Hepatocyte (in vitro differentiated cells): ENCODE measurements at regions not wholly inside any gene's neighbourhood (a gene's known extent, or its start where the extent isn't known, plus 50 kb on each side); places are given as distances from the start of the nearest gene placed in this dataset.

Experiments used
- CTCF ChIP-seq: fragments of 200-600 bp; sonication (generic); IDR thresholded peaks from 2 replicates; pipeline ENCODE4 v1.5.1; 2016; ENCODE audit warnings: antibody characterized with exemption, mild to moderate bottlenecking; ENCODE audit not compliant: poor library complexity
- EZH2 ChIP-seq: fragments of 200-600 bp; sonication (generic); IDR thresholded peaks from 2 replicates; pipeline ENCODE4 v1.6.1; 2016; ENCODE audit warnings: antibody characterized with exemption, mild to moderate bottlenecking, borderline replicate concordance
- EZH2phosphoT487 ChIP-seq: fragments of 200-600 bp; sonication (generic); IDR thresholded peaks from one replicate; pipeline ENCODE4 v1.6.1; 2018; ENCODE audit warnings: antibody characterized with exemption, mild to moderate bottlenecking, low read depth, moderate library complexity; ENCODE audit not compliant: unreplicated experiment, severe bottlenecking

GRCh38 chr7:25831831-25832411, 320.1 kb upstream of the NFE2L3 start:
- TF ChIP-seq CTCF (no peak), EZH2 (no peak), EZH2phosphoT487 (no peak)
